H9 (cell line): ENCODE measurements at regions not wholly inside any gene's neighbourhood (a gene's known extent, or its start where the extent isn't known, plus 50 kb on each side); places are given as distances from the start of the nearest gene placed in this dataset.

Experiments
- DNase-seq: peaks from one replicate; pipeline ENCODE4 v3.0.0-alpha.2; 2017
- H2AFZ ChIP-seq: one replicate; pipeline ENCODE4 v1.6.1; 2013; ENCODE audit warnings: mild to moderate bottlenecking, low read length, control low read depth, moderate library complexity
- H2AK5ac ChIP-seq: 2 replicates; pipeline ENCODE4 v1.6.1; 2013; ENCODE audit warnings: low read length, control low read depth, mixed read lengths; ENCODE audit not compliant: insufficient read length
- H2BK120ac ChIP-seq: one replicate; pipeline ENCODE4 v1.6.1; 2013; ENCODE audit warnings: low read depth, mild to moderate bottlenecking, low read length, control low read depth, inconsistent platforms; ENCODE audit not compliant: poor library complexity, severe bottlenecking
- H2BK12ac ChIP-seq: 2 replicates; pipeline ENCODE4 v1.6.1; 2013; ENCODE audit warnings: low read length, control low read depth, mixed read lengths, low read depth; ENCODE audit not compliant: insufficient read length
- H2BK15ac ChIP-seq: 2 replicates; pipeline ENCODE4 v1.6.1; 2013; ENCODE audit warnings: low read depth, low read length, control low read depth
- H2BK20ac ChIP-seq: one replicate; pipeline ENCODE4 v1.6.1; 2013; ENCODE audit warnings: low read depth, mild to moderate bottlenecking, low read length, control low read depth, inconsistent platforms; ENCODE audit not compliant: poor library complexity, severe bottlenecking
- H2BK5ac ChIP-seq: 2 replicates; pipeline ENCODE4 v1.6.1; 2013; ENCODE audit warnings: low read length, control low read depth, mixed read lengths; ENCODE audit not compliant: insufficient read length
- H3K14ac ChIP-seq: 2 replicates; pipeline ENCODE4 v1.6.1; 2013; ENCODE audit warnings: low read length, control low read depth; ENCODE audit not compliant: insufficient read depth
- H3K18ac ChIP-seq: 2 replicates; pipeline ENCODE4 v1.6.1; 2013; ENCODE audit warnings: low read depth, mild to moderate bottlenecking, mixed read lengths, low read length, control low read depth; ENCODE audit not compliant: insufficient read length
- H3K23ac ChIP-seq: 2 replicates; pipeline ENCODE4 v1.6.1; 2013; ENCODE audit warnings: low read length, control low read depth, mixed read lengths, low read depth; ENCODE audit not compliant: insufficient read length
- H3K23me2 ChIP-seq: 2 replicates; pipeline ENCODE4 v1.6.1; 2013; ENCODE audit warnings: low read depth, mild to moderate bottlenecking, mixed read lengths, low read length, control low read depth; ENCODE audit not compliant: insufficient read length, poor library complexity, severe bottlenecking
- H3K27ac ChIP-seq: 2 replicates; pipeline ENCODE4 v1.5.1; 2013; ENCODE audit warnings: low read length, control low read depth, mixed read lengths, low read depth; ENCODE audit not compliant: insufficient read length
- H3K27me3 ChIP-seq: 2 replicates; pipeline ENCODE4 v1.6.1; 2013; ENCODE audit warnings: low read length, control low read depth, inconsistent platforms; ENCODE audit not compliant: insufficient read depth
- H3K4ac ChIP-seq: 2 replicates; pipeline ENCODE4 v1.6.1; 2013; ENCODE audit warnings: low read depth, mild to moderate bottlenecking, control low read depth, inconsistent platforms, low read length, moderate library complexity
- H3K4me1 ChIP-seq: 2 replicates; pipeline ENCODE4 v1.6.1; 2013; ENCODE audit warnings: low read length, control low read depth, inconsistent platforms; ENCODE audit not compliant: insufficient read depth
- H3K4me2 ChIP-seq: 2 replicates; pipeline ENCODE4 v1.6.1; 2013; ENCODE audit warnings: low read length, control low read depth, mixed read lengths; ENCODE audit not compliant: insufficient read length, insufficient read depth
- H3K56ac ChIP-seq: 2 replicates; pipeline ENCODE4 v1.6.1; 2013; ENCODE audit warnings: low read depth, mild to moderate bottlenecking, mixed read lengths, low read length, control low read depth; ENCODE audit not compliant: insufficient read length
- H3K79me1 ChIP-seq: 2 replicates; pipeline ENCODE4 v1.6.1; 2013; ENCODE audit warnings: low read depth, mild to moderate bottlenecking, moderate library complexity, low read length, control low read depth, inconsistent platforms; ENCODE audit not compliant: insufficient read depth, poor library complexity, severe bottlenecking
- H3K79me2 ChIP-seq: 2 replicates; pipeline ENCODE4 v1.6.1; 2013; ENCODE audit warnings: low read length, control low read depth, inconsistent platforms; ENCODE audit not compliant: insufficient read depth
- H3K9ac ChIP-seq: 2 replicates; pipeline ENCODE4 v1.6.1; 2013; ENCODE audit warnings: low read length, control low read depth, mixed read lengths; ENCODE audit not compliant: insufficient read length; ENCODE audit errors: extremely low read depth
- H3K9me3 ChIP-seq: one replicate; pipeline ENCODE4 v1.6.1; 2013; ENCODE audit warnings: low read depth, low read length, inconsistent platforms; ENCODE audit not compliant: control insufficient read depth
- H3T11ph ChIP-seq: one replicate; pipeline ENCODE4 v1.6.1; 2013; ENCODE audit warnings: mild to moderate bottlenecking, low read length, control low read depth, inconsistent platforms
- H4K20me1 ChIP-seq: one replicate; pipeline ENCODE4 v1.6.1; 2013; ENCODE audit not compliant: control insufficient read depth, insufficient read length, insufficient read depth
- H4K5ac ChIP-seq: 2 replicates; pipeline ENCODE4 v1.6.1; 2013; ENCODE audit warnings: low read depth, mild to moderate bottlenecking, mixed read lengths, low read length, control low read depth; ENCODE audit not compliant: insufficient read length
- H4K8ac ChIP-seq: replicated peaks from 2 replicates; pipeline ENCODE4 v1.6.1; 2013; ENCODE audit warnings: low read length, control low read depth, mixed read lengths, low read depth; ENCODE audit not compliant: insufficient read length
- H4K91ac ChIP-seq: 2 replicates; pipeline ENCODE4 v1.6.1; 2013; ENCODE audit warnings: low read depth, mild to moderate bottlenecking, moderate library complexity, mixed read lengths, low read length, control low read depth; ENCODE audit not compliant: insufficient read length
- H3K27ac Mint-ChIP-seq, 3 experiments: 2 replicates in 2 of 3; 3 replicates in 1 of 3; pipeline ENCODE4 v1.8.0; 2020 to 2021; ENCODE audit warnings: mixed read lengths in 3 of 3, mild to moderate bottlenecking in 1 of 3, moderate library complexity in 1 of 3
- H3K27me3 Mint-ChIP-seq: 2 replicates; pipeline ENCODE4 v1.8.0; 2021; ENCODE audit warnings: low read depth, mild to moderate bottlenecking, moderate library complexity, mixed read lengths
- H3K36me3 Mint-ChIP-seq, 3 experiments: 2 replicates in 2 of 3; 3 replicates in 1 of 3; pipeline ENCODE4 v1.8.0; 2020 to 2021; ENCODE audit warnings: low read depth in 3 of 3, mixed read lengths in 3 of 3; ENCODE audit not compliant: insufficient read depth in 1 of 3
- H3K4me1 Mint-ChIP-seq, 2 experiments: 2 replicates each; pipeline ENCODE4 v1.8.0; 2020; ENCODE audit warnings: mixed read lengths in 2 of 2
- H3K4me3 Mint-ChIP-seq, 2 experiments: 2 replicates in 1 of 2; 3 replicates in 1 of 2; pipeline ENCODE4 v1.8.0; 2020 to 2021; ENCODE audit warnings: mild to moderate bottlenecking in 2 of 2, mixed read lengths in 2 of 2, moderate library complexity in 1 of 2
- H3K9me3 Mint-ChIP-seq, 2 experiments: 2 replicates in 1 of 2; 3 replicates in 1 of 2; pipeline ENCODE4 v1.8.0; 2020; ENCODE audit warnings: mild to moderate bottlenecking in 2 of 2, mixed read lengths in 2 of 2, moderate library complexity in 1 of 2
- CTCF ChIP-seq: fragments of 200-600 bp; sonication (generic); conservative IDR thresholded peaks from 3 replicates; pipeline ENCODE4 v1.8.0; 2021; ENCODE audit warnings: antibody characterized with exemption, mild to moderate bottlenecking
- WGBS: extraction: QIAGEN DNeasy Blood & Tissue Kit; methylation state at CpG from one replicate; pipeline ENCODE4 v1.1.7; 2013; ENCODE audit warnings: missing lambda C conversion rate, low lambda C conversion rate, mixed read lengths; ENCODE audit not compliant: insufficient read length; ENCODE audit errors: extremely low coverage; 5-methylcytosine and 5-hydroxymethylcytosine counted together

DNA sequence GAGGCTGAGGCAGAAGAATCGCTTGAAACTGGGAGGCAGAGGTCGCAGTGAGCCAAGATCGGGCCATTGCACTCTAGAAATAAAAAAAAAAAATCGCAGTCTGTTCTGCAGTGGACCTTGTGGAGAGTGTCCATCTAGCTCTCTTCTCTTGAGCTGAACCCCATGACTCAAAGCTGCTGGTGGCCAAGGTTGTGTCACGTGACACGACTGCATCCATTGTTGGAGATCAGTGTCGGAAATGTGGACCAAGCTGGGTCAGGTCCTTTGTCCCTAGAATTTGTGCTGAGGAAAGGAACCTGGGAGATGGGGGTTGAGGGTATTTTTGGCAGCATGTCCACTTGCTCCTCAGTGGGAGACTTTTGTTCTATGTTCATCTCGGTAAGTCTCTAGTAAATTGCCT, 564.8 kb upstream of the CDH4 start:
- Histone ChIP-seq H4K20me1 (no peaks in the 10 kb centered on the region), H3K9ac (no peak overlapping the region), H3K23me2 (no peaks in the 10 kb centered on the region), H3K27ac (no peak overlapping the region), H3K4ac (no peak overlapping the region), H3K27me3 (no peaks in the 10 kb centered on the region), H2BK5ac (no peak overlapping the region), H3K56ac (no peak overlapping the region), H3K79me1 (no peaks in the 10 kb centered on the region), H4K5ac (no peak overlapping the region), H2BK15ac (no peak overlapping the region), H3K14ac (no peak overlapping the region), H2AK5ac (no peak overlapping the region), H3K79me2 (no peaks in the 10 kb centered on the region), H3K4me1 (no peaks in the 10 kb centered on the region; the same call in 1 of the 2 replicates), H3K18ac (no peak overlapping the region), H4K8ac (no peak overlapping the region), H2BK120ac (no peak overlapping the region), H3T11ph (no peak overlapping the region), H2BK20ac (no peak overlapping the region), H2AFZ (no peak overlapping the region), H3K4me2 (no peak overlapping the region), H2BK12ac (no peak overlapping the region), H3K9me3 (no peaks in the 10 kb centered on the region), H3K23ac (no peak overlapping the region), H4K91ac (no peak overlapping the region)
- TF ChIP-seq CTCF: no peak
- Mint-ChIP-seq H3K27ac (no peak overlapping the region), H3K4me1 (peaks cover 28 to 31% of the 10 kb centered on the region in 2 experiments), H3K4me3 (no peak overlapping the region), H3K27me3 (no peaks in the 10 kb centered on the region), H3K9me3 (no peaks in the 10 kb centered on the region), H3K36me3 (no peaks in the 10 kb centered on the region; a peak in 1 of 7 replicates)
- DNase-seq: no peak
- WGBS: no CpG with 5 or more reads among the region's 8 CpGs
